ENCODE measurements at regions not wholly inside any gene's neighbourhood (a gene's known extent, or its start where the extent isn't known, plus 50 kb on each side); places are given as distances from the start of the nearest gene placed in this dataset.

GRCh38 chr10:62562795-62563194 is 188.6 kb downstream of the ZNF365 start:
- no peaks in the 10 kb centered on the region for H3K27me3 ChIP-seq (ENCODE audit: low read length)
- ChIA-PET POLR2A (ENCODE audit: unreplicated experiment) (no interaction called here), CTCF (no interaction called here)
- H3K4me2 ChIP-seq (ENCODE audit: low read length) = no peak overlapping the region
- H3K4me3 ChIP-seq (ENCODE audit: low read length) = no peak overlapping the region
- BruUV-seq (replicated peaks) = no TSS peak
- H3K9ac ChIP-seq (ENCODE audit: low read length) = no peak overlapping the region
- ATAC-seq = no peak
- H3K36me3 ChIP-seq (ENCODE audit: low read depth, low read length) = no peaks in the 10 kb centered on the region
- no peaks in the 10 kb centered on the region for H3F3A ChIP-seq (ENCODE audit: low read length, unreplicated experiment)
- no peaks in the 10 kb centered on the region for H4K20me1 ChIP-seq (ENCODE audit: low read length)
- peaks cover 10% of the 10 kb centered on the region for H3K4me1 ChIP-seq (ENCODE audit: insufficient read depth, low read length)
- no peak overlapping the region for H2AFZ ChIP-seq (ENCODE audit: low read length)
- intact Hi-C loops (cut with micrococcal nuclease) = no loop called here
- no peak for DNase-seq
- no peaks in the 10 kb centered on the region for H3K9me2 ChIP-seq (replicated peaks; ENCODE audit: low read length)
- TF ChIP-seq, protein P1, sequence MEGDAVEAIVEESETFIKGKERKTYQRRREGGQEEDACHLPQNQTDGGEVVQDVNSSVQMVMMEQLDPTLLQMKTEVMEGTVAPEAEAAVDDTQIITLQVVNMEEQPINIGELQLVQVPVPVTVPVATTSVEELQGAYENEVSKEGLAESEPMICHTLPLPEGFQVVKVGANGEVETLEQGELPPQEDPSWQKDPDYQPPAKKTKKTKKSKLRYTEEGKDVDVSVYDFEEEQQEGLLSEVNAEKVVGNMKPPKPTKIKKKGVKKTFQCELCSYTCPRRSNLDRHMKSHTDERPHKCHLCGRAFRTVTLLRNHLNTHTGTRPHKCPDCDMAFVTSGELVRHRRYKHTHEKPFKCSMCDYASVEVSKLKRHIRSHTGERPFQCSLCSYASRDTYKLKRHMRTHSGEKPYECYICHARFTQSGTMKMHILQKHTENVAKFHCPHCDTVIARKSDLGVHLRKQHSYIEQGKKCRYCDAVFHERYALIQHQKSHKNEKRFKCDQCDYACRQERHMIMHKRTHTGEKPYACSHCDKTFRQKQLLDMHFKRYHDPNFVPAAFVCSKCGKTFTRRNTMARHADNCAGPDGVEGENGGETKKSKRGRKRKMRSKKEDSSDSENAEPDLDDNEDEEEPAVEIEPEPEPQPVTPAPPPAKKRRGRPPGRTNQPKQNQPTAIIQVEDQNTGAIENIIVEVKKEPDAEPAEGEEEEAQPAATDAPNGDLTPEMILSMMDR (conservative IDR thresholded peaks at IDR 0.05; ENCODE audit: low read depth, low read length) = no peak
- TF ChIP-seq EZH2 (IDR thresholded peaks at IDR 0.05; ENCODE audit: low read length, unreplicated experiment) (no peak), EZH2phosphoT487 (IDR thresholded peaks at IDR 0.05; ENCODE audit: borderline replicate concordance, low read length) (no peak)
- no peak overlapping the region for H3K27ac ChIP-seq (ENCODE audit: low read length)
- no peaks in the 10 kb centered on the region for H3K79me2 ChIP-seq (ENCODE audit: low read length)
- H3K9me3 ChIP-seq (ENCODE audit: low read length) = no peaks in the 10 kb centered on the region

GRCh38 chr10:62573929-62574328 is 199.8 kb downstream of the ZNF365 start:
- CTCF ChIA-PET = interaction anchor here (0.6 kb wide), 1 partner anchor 309 kb away, joined by 7 read pairs; no protein-coding TSS in a partner anchor
- Histone ChIP-seq H3K4me1 (ENCODE audit: insufficient read depth, low read length) (no peaks in the 10 kb centered on the region), H3K9me3 (ENCODE audit: low read length) (no peaks in the 10 kb centered on the region), H3K4me3 (ENCODE audit: low read length) (no peak overlapping the region), H3K79me2 (ENCODE audit: low read length) (no peaks in the 10 kb centered on the region), H3K36me3 (ENCODE audit: low read depth, low read length) (no peaks in the 10 kb centered on the region), H3K9ac (ENCODE audit: low read length) (no peak overlapping the region), H3F3A (ENCODE audit: low read length, unreplicated experiment) (no peaks in the 10 kb centered on the region), H3K27ac (ENCODE audit: low read length) (no peak overlapping the region), H4K20me1 (ENCODE audit: low read length) (no peaks in the 10 kb centered on the region), H2AFZ (ENCODE audit: low read length) (no peak overlapping the region), H3K27me3 (ENCODE audit: low read length) (no peaks in the 10 kb centered on the region), H3K4me2 (ENCODE audit: low read length) (no peak overlapping the region), H3K9me2 (replicated peaks; ENCODE audit: low read length) (no peaks in the 10 kb centered on the region)
- POLR2A ChIA-PET (ENCODE audit: unreplicated experiment) = no interaction called here
- intact Hi-C loops (cut with micrococcal nuclease) = no loop called here
- no peak for DNase-seq
- no TSS peak for BruUV-seq (replicated peaks)
- TF ChIP-seq EZH2 (IDR thresholded peaks at IDR 0.05; ENCODE audit: low read length, unreplicated experiment) (no peak), EZH2phosphoT487 (IDR thresholded peaks at IDR 0.05; ENCODE audit: borderline replicate concordance, low read length) (no peak)
- TF ChIP-seq, protein P1 (conservative IDR thresholded peaks at IDR 0.05; ENCODE audit: low read depth, low read length) = no peak
- no peak for ATAC-seq

GRCh38 chr10:62577076-62577475 is 202.9 kb downstream of the ZNF365 start:
- H3K27ac ChIP-seq (ENCODE audit: low read length) = no peak overlapping the region
- H3K9ac ChIP-seq (ENCODE audit: low read length) = no peak overlapping the region
- no peak overlapping the region for H2AFZ ChIP-seq (ENCODE audit: low read length)
- H3K9me2 ChIP-seq (replicated peaks; ENCODE audit: low read length) = no peaks in the 10 kb centered on the region
- H3K79me2 ChIP-seq (ENCODE audit: low read length) = no peaks in the 10 kb centered on the region
- ATAC-seq (no peak), DNase-seq (no peak)
- CTCF ChIA-PET = no interaction called here
- intact Hi-C loops (cut with micrococcal nuclease) = no loop called here
- no peaks in the 10 kb centered on the region for H4K20me1 ChIP-seq (ENCODE audit: low read length)
- H3K4me1 ChIP-seq (ENCODE audit: insufficient read depth, low read length) = no peaks in the 10 kb centered on the region
- no peaks in the 10 kb centered on the region for H3K27me3 ChIP-seq (ENCODE audit: low read length)
- no peaks in the 10 kb centered on the region for H3K9me3 ChIP-seq (ENCODE audit: low read length)
- BruUV-seq (replicated peaks) = no TSS peak
- H3K4me3 ChIP-seq (ENCODE audit: low read length) = no peak overlapping the region
- no peaks in the 10 kb centered on the region for H3K36me3 ChIP-seq (ENCODE audit: low read depth, low read length)
- TF ChIP-seq EZH2 (IDR thresholded peaks at IDR 0.05; ENCODE audit: low read length, unreplicated experiment) (no peak), EZH2phosphoT487 (IDR thresholded peaks at IDR 0.05; ENCODE audit: borderline replicate concordance, low read length) (no peak)
- TF ChIP-seq, protein P1 (conservative IDR thresholded peaks at IDR 0.05; ENCODE audit: low read depth, low read length) = no peak
- POLR2A ChIA-PET (ENCODE audit: unreplicated experiment) = no interaction called here
- no peaks in the 10 kb centered on the region for H3F3A ChIP-seq (ENCODE audit: low read length, unreplicated experiment)
- H3K4me2 ChIP-seq (ENCODE audit: low read length) = no peak overlapping the region
